GM18508 (cell line): ENCODE measurements at regions not wholly inside any gene's neighbourhood (a gene's known extent, or its start where the extent isn't known, plus 50 kb on each side); places are given as distances from the start of the nearest gene placed in this dataset.
"Not testable (repeated sequence)": the region's sequence is repeated elsewhere in the genome, so short reads cannot be mapped to it uniquely, and the experiment has no call there.

Experiments
- ATAC-seq: cut with Tn5 transposase; IDR thresholded peaks from one replicate; pipeline ENCODE4 v1.9.1; 2021; ENCODE audit warnings: moderate number of reproducible peaks; ENCODE audit not compliant: insufficient read depth, unreplicated experiment

GRCh38 chr2:217361483-217361880 lies 501.6 kb upstream of the TNP1 start:
- ATAC-seq, result no peak

- no peak for ATAC-seq
Measured at GRCh38 chr2:217360781-217361482, 501.1 kb upstream of the TNP1 start.

- ATAC-seq, result no peak
Measured at GRCh38 chr2:217360111-217360510, 500.2 kb upstream of the TNP1 start.

- ATAC-seq, result no peak
Measured at GRCh38 chr2:217357886-217358620, 498.2 kb upstream of the TNP1 start.

GRCh38 chr2:217356781-217357180 lies 496.9 kb upstream of the TNP1 start:
- no peak for ATAC-seq

- no peak for ATAC-seq
Measured at GRCh38 chr2:217356142-217356541, 496.3 kb upstream of the TNP1 start.

GRCh38 chr2:217353591-217353990 lies 493.7 kb upstream of the TNP1 start:
- no peak for ATAC-seq

- no peak for ATAC-seq
Measured at GRCh38 chr2:217351378-217351777, 491.5 kb upstream of the TNP1 start.

GRCh38 chr2:217349251-217349650 lies 489.4 kb upstream of the TNP1 start:
- ATAC-seq, result no peak

- ATAC-seq, result not testable (repeated sequence)
Measured at GRCh38 chr2:217347630-217348029, 487.8 kb upstream of the TNP1 start.

GRCh38 chr2:217346043-217346442 lies 486.2 kb upstream of the TNP1 start:
- not testable (repeated sequence) for ATAC-seq

- no peak for ATAC-seq
Measured at GRCh38 chr2:217340899-217341298, 481.0 kb upstream of the TNP1 start.

- ATAC-seq, result no peak
Measured at GRCh38 chr2:217340176-217340575, 480.3 kb upstream of the TNP1 start.

- no peak for ATAC-seq
Measured at GRCh38 chr2:217339753-217340152, 479.9 kb upstream of the TNP1 start.

GRCh38 chr2:217338306-217338916 lies 478.5 kb upstream of the TNP1 start:
- ATAC-seq, result no peak

- ATAC-seq, result no peak
Measured at GRCh38 chr2:217337771-217338170, 477.9 kb upstream of the TNP1 start.

GRCh38 chr2:217336694-217337093 lies 476.8 kb upstream of the TNP1 start:
- no peak for ATAC-seq

GRCh38 chr2:217335341-217335966 lies 475.6 kb upstream of the TNP1 start:
- ATAC-seq, result no peak

- no peak for ATAC-seq
Measured at GRCh38 chr2:217334561-217334960, 474.7 kb upstream of the TNP1 start.

- no peak for ATAC-seq
Measured at GRCh38 chr2:217332866-217333265, 473.0 kb upstream of the TNP1 start.

- no peak for ATAC-seq
Measured at GRCh38 chr2:217332417-217332791, 472.5 kb upstream of the TNP1 start.
